ENCODE measurements at regions not wholly inside any gene's neighbourhood (a gene's known extent, or its start where the extent isn't known, plus 50 kb on each side); places are given as distances from the start of the nearest gene placed in this dataset.

DNA sequence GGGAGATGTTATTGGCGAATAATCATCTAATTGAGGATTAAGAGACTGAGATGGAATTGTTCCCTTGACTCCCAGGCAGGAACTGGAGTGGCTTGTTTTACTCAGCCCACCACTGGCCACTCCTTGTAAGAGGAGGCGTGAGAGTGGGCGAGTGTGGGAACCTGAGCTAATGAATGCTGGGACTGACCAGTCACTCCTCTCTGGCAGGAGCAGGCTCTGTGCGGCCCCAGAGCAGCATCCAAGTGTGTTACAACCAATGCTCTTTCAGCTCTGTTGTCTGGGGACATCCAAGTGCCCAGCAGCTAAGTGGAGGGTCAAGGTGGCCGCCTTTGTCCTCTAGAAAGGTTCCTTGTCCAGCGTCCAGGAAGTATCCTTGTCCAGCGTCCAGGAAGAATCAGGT is 739.9 kb downstream of the CDH8 start:
- TF ChIP-seq, protein P1, sequence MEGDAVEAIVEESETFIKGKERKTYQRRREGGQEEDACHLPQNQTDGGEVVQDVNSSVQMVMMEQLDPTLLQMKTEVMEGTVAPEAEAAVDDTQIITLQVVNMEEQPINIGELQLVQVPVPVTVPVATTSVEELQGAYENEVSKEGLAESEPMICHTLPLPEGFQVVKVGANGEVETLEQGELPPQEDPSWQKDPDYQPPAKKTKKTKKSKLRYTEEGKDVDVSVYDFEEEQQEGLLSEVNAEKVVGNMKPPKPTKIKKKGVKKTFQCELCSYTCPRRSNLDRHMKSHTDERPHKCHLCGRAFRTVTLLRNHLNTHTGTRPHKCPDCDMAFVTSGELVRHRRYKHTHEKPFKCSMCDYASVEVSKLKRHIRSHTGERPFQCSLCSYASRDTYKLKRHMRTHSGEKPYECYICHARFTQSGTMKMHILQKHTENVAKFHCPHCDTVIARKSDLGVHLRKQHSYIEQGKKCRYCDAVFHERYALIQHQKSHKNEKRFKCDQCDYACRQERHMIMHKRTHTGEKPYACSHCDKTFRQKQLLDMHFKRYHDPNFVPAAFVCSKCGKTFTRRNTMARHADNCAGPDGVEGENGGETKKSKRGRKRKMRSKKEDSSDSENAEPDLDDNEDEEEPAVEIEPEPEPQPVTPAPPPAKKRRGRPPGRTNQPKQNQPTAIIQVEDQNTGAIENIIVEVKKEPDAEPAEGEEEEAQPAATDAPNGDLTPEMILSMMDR (IDR thresholded peaks at IDR 0.05) = no peak
- TF ChIP-seq EP300 (IDR thresholded peaks at IDR 0.05) = no peak
- no peak for TF ChIP-seq POLR2A (IDR thresholded peaks at IDR 0.05)
